Heart left ventricle (tissue), 16 donors: ENCODE measurements at regions not wholly inside any gene's neighbourhood (a gene's known extent, or its start where the extent isn't known, plus 50 kb on each side); places are given as distances from the start of the nearest gene placed in this dataset.

ENCODE experiments used
- ATAC-seq, 4 donors: fragments of 200-7000 bp; cut with Tn5 transposase; one replicate each; pipeline ENCODE4 v1.9.1; 2020 to 2022; ENCODE audit warnings: moderate library complexity in 4 of 4, mild to moderate bottlenecking in 3 of 4, moderate number of reproducible peaks in 1 of 4
- DNase-seq, 5 donors: peaks; one replicate each; pipeline ENCODE4 v3.0.0-alpha.2; 2020
- H3K27ac ChIP-seq, 12 donors: fragments of 200-600 bp; sonication (generic) in 4 of 12; one replicate each; pipeline versions ENCODE4 v1.5.0 to v1.8.0; 2016 to 2022; ENCODE audit warnings: mild to moderate bottlenecking in 2 of 12
- H3K27me3 ChIP-seq, 9 donors: fragments of 200-600 bp; sonication (generic) in 2 of 9; one replicate each; pipeline versions ENCODE4 v1.5.1 to v1.8.0; 2016 to 2022; ENCODE audit warnings: mild to moderate bottlenecking in 3 of 9
- H3K36me3 ChIP-seq, 9 donors: fragments of 200-600 bp; sonication (generic) in 2 of 9; one replicate each; pipeline versions ENCODE4 v1.5.0 to v1.8.0; 2018 to 2022; ENCODE audit warnings: mild to moderate bottlenecking in 2 of 9
- H3K4me1 ChIP-seq, 12 donors: fragments of 200-600 bp; sonication (generic) in 4 of 12; one replicate each; pipeline versions ENCODE4 v1.5.0 to v1.8.0; 2016 to 2022; ENCODE audit warnings: mild to moderate bottlenecking in 3 of 12
- H3K4me3 ChIP-seq, 12 donors: fragments of 200-600 bp; sonication (generic) in 4 of 12; one replicate each; pipeline versions ENCODE4 v1.5.0 to v1.8.0; 2017 to 2022; ENCODE audit warnings: mild to moderate bottlenecking in 9 of 12, moderate library complexity in 4 of 12
- H3K9me3 ChIP-seq, 12 donors: fragments of 200-600 bp; sonication (generic) in 4 of 12; one replicate each; pipeline versions ENCODE4 v1.5.0 to v1.8.0; 2016 to 2022; ENCODE audit warnings: mild to moderate bottlenecking in 1 of 12
- POLR2A ChIP-seq, 2 donors: fragments of 450-650 bp; IDR thresholded peaks; one replicate each; pipeline ENCODE4 v1.6.1; 2017; ENCODE audit warnings: antibody characterized with exemption in 2 of 2, mild to moderate bottlenecking in 2 of 2, moderate library complexity in 2 of 2
- WGBS, 4 donors: extraction: QIAGEN DNeasy Blood & Tissue Kit in 2 of 4; methylation state at CpG; one replicate each; pipeline versions ENCODE4 v1.1.5 to v1.1.7; 2013 to 2018; 5-methylcytosine and 5-hydroxymethylcytosine counted together
- intact Hi-C, 10 donors: fragments of 100-400 bp; cut with DNase I; formaldehyde crosslinking; loops; one replicate each; pipeline versions ENCODE4 v1.11.1 to v1.14.2; 2022
- TF ChIP-seq, protein P1 (sequence below), 12 donors: fragments of 200-600 bp; sonication (generic) in 4 of 12; IDR thresholded peaks; one replicate each; pipeline versions ENCODE4 v1.5.0 to v1.8.0; 2018 to 2022; ENCODE audit warnings: antibody characterized with exemption in 12 of 12, mild to moderate bottlenecking in 5 of 12
- donor health status: ischemic (EF 13 %, LVEDD 7.1; RV severe dilation, severe dysfunction).
- donor health status: healthy with polysubstance abuse.
- donor health status: DM: no; HTN: yes; CAD: no.
- donor health status: DM: no; HTN: no; CAD: no.
- donor health status: ischemic (EF 25% LVEDD 6.9; RV normal size, moderate dysfunction).
- donor health status: ischemic (EF 25% LVEDD 5.7; RV mildly dilated, moderate dysfunction).
- donor health status: healthy.
- donor health status: DM: yes; HTN: yes; CAD: no.
- donor health status: ischemic (EF 35%, LVEDD 5.7; RV mildly dilated, moderate dysfunction).
- donor health status: nonischemic (EF 11% LVEDD 7.7; RV severe dilation, severe dysfunction).
- donor health status: DM: yes; HTN: yes; CAD: no.
- donor health status: PGD.
- donor health status: ischemic (EF 29% LVEDD 5.4; RV normal size, mild dysfunction).
- donor health status: nonischemic (EF 23%, LVEDD 6.1; RV moderate dilation, normal function).

DNA sequence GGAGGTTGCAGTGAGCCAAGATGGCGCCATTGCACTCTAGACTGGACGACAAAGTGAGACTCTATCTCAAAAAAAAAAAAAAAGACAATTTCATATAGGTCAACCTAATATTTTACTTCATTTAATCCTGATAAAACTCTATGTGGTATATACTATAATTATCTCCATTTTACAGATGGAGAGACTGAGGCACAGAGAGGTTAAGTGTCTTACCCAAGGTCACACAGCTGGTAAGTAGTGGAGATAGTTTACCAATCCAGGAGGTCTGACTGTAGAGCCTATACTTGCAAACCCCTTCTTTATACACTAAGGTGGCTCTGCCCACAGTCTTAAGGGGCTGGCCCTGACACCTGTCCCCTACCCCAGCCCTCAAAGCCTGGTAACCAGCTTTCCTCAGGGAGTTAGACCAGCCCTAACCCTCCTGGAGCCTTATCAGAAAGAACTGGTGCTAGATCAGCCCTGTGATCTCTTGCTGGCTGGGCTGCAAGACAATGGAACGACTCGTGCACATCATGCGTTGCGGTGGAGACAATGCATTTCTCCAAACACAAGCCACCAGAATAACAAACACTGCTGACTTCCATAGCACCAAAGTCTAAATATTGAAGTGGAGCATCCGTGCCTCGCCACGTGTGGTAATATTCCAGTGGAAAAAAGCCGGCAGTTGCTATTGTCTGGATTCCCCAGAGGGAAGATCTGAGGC lies 60.0 kb upstream of the SMAD3 start:
- Histone ChIP-seq H3K36me3 (no peaks in the 10 kb centered on the region), H3K4me1 (peaks cover 0 to 6% (median 0%) of the 10 kb centered on the region in 12 donors), H3K27ac (no peak overlapping the region), H3K9me3 (no peaks in the 10 kb centered on the region), H3K4me3 (no peak overlapping the region), H3K27me3 (no peaks in the 10 kb centered on the region)
- no peak for DNase-seq
- intact Hi-C loops: no loop called here
- TF ChIP-seq POLR2A (IDR thresholded peaks at IDR 0.05): no peak
- TF ChIP-seq, protein P1, sequence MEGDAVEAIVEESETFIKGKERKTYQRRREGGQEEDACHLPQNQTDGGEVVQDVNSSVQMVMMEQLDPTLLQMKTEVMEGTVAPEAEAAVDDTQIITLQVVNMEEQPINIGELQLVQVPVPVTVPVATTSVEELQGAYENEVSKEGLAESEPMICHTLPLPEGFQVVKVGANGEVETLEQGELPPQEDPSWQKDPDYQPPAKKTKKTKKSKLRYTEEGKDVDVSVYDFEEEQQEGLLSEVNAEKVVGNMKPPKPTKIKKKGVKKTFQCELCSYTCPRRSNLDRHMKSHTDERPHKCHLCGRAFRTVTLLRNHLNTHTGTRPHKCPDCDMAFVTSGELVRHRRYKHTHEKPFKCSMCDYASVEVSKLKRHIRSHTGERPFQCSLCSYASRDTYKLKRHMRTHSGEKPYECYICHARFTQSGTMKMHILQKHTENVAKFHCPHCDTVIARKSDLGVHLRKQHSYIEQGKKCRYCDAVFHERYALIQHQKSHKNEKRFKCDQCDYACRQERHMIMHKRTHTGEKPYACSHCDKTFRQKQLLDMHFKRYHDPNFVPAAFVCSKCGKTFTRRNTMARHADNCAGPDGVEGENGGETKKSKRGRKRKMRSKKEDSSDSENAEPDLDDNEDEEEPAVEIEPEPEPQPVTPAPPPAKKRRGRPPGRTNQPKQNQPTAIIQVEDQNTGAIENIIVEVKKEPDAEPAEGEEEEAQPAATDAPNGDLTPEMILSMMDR (IDR thresholded peaks at IDR 0.05): no peak
- WGBS, 4 donors: 64 to 79% (median 77%) methylated on average over 10 of the region's 10 CpGs
- peak in 1 of 4 donors; percentile 42 for ATAC-seq

DNA sequence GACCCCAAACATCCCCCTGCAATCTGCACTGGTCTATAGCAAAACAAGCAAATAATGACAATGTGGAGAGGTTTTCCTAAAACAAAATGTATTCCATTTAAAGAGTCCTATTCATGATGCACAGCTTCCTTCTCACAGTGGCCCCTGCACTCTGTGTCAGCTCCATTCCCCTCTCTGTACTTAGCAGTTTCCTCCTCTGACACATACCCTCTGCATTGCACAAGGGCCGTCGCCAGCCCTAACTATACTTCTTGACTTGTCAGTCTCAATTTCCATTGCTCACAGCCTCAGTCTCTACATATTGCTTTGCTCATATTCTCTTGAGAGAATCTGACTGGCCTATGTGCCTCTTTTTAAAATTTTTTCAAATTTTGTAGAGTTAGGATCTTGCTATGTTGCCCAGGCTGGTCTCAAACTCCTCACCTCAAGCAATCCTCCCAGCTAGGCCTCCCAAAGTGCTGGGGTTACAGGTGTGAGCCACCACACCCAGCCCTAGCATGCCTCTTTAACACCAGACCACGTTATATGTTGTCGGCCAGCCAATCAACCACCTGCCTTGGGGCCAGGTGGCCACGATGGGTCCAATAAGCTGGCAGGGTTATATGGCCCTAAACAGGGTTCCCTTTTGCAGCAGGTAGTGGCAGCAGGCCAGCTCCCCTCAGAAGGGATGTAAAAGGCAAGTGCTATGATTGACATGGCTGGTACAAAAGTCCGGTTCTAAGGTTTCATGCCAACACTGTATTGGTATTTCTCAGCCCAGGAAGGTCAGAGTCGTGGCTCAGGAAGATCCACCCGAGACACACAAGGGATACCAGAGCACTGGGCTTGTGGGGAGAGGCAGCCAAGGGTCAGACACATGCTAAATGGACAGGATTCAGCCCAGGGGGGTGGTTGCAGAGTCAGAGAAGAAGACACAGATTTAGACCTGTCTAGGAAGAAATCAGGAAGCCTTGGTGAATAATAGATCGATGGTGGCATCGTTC lies 59.0 kb upstream of the SMAD3 start:
- TF ChIP-seq, protein P1 (IDR thresholded peaks at IDR 0.05): no peak
- no peak for TF ChIP-seq POLR2A (IDR thresholded peaks at IDR 0.05)
- intact Hi-C loops: no loop called here
- Histone ChIP-seq H3K9me3 (no peaks in the 10 kb centered on the region), H3K4me1 (peaks cover 0 to 6% (median 0%) of the 10 kb centered on the region in 12 donors), H3K36me3 (no peaks in the 10 kb centered on the region), H3K27ac (no peak overlapping the region), H3K4me3 (no peak overlapping the region), H3K27me3 (no peaks in the 10 kb centered on the region)
- DNase-seq (no peak), ATAC-seq (no peak)
- WGBS, 4 donors: 89 to 92% (median 91%) methylated on average over 9 to 10 of the region's 10 CpGs

DNA sequence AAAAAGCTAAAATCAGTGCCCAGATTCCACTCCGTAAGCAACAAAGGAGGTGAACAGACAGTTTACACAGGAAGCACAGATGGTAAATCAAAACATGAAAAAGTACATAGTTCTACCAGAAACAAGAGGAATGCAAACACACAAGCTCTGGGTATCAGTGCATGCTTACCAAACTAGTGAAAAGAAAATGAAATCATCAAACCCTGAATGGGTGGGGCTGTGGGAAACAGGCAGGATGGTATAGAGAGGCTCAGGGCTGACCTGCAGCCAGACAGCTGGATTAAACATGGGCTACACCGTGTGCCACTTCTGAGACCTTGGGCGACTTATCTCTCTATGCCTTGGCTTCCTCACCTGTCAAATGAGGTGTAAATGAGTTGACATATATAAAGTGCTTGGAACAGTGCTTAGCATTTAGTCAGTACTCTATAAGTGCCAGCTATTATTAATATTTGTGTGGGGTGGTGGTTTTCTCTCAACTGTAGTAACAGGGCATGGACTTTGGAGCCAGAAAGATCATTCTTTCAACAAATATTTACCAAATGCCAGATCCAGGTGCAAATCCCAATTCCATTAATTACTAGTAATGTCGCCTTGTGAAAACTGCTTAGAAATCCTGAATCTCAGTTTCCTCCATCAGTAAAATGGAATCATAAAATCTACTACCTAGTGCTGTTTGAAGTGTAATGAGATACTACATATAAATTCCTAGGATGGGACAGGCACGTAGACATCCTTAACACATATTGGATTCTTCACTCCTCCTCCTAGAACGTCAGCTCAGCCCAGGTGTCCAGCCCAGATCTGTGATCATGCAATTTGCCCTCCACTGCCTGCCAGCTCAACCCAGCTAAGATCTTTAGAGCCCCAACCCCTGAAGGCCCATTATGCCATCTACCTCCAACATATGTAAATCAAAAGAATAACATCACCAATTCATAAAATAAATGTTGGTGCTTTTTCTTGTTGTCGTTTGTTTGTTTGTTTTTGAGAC lies 55.5 kb upstream of the SMAD3 start:
- intact Hi-C loops: loop anchor here in 1 of 10 donors (10.0 kb wide), 1 partner anchor 55 kb away; no protein-coding TSS in a partner anchor
- no peak for ATAC-seq
- no peak overlapping the region for H3K4me3 ChIP-seq
- H3K27ac ChIP-seq: no peak overlapping the region
- peaks cover 0 to 21% (median 9%) of the 10 kb centered on the region in 12 donors for H3K4me1 ChIP-seq
- DNase-seq: no peak
- 82 to 89% (median 86%) methylated on average over 7 of the region's 7 CpGs for WGBS, 4 donors
- TF ChIP-seq, protein P1 (IDR thresholded peaks at IDR 0.05): no peak
- no peak for TF ChIP-seq POLR2A (IDR thresholded peaks at IDR 0.05)
- no peaks in the 10 kb centered on the region for H3K27me3 ChIP-seq
- H3K36me3 ChIP-seq: no peaks in the 10 kb centered on the region
- H3K9me3 ChIP-seq: no peaks in the 10 kb centered on the region
